IMR-90 (cell line): ENCODE measurements at regions not wholly inside any gene's neighbourhood (a gene's known extent, or its start where the extent isn't known, plus 50 kb on each side); places are given as distances from the start of the nearest gene placed in this dataset.

ENCODE experiments used
- ATAC-seq: fragments of 200-7000 bp; cut with Tn5 transposase; 2 replicates; pipeline ENCODE4 v1.9.1; 2020; ENCODE audit warnings: low read depth, mild to moderate bottlenecking, moderate library complexity
- BruUV-seq: library from RNA; stranded (reverse); fragments of 400-500 nt; replicated peaks from 2 replicates; lab custom pipeline; 2021; lab: Mats Ljungman, UMichigan
- CTCF ChIA-PET: fragments of 300-600 bp; formaldehyde crosslinking; extraction: SDS; loops from one replicate; lab custom pipeline; 2021; ENCODE audit warnings: antibody characterized with exemption; lab: Yijun Ruan, JAX
- POLR2A ChIA-PET: fragments of 300-600 bp; sonication (Branson Sonifier 250); formaldehyde crosslinking; loops from one replicate; lab custom pipeline; 2022; ENCODE audit warnings: antibody characterized with exemption; ENCODE audit not compliant: unreplicated experiment; lab: Charles Lee
- DNase-seq: peaks from one replicate; pipeline ENCODE4 v3.0.0; 2013
- H2AFZ ChIP-seq: replicated peaks from 2 replicates; pipeline ENCODE3; 2013; ENCODE audit warnings: low read length, mild to moderate bottlenecking; ENCODE audit not compliant: poor library complexity
- H2AK5ac ChIP-seq: 2 replicates; pipeline ENCODE4 v1.6.1; 2013; ENCODE audit warnings: low read depth, low read length, inconsistent platforms
- H2AK9ac ChIP-seq: replicated peaks from 2 replicates; pipeline ENCODE3; 2013; ENCODE audit warnings: mild to moderate bottlenecking, low read depth, low read length, moderate library complexity; ENCODE audit not compliant: poor library complexity
- H2BK120ac ChIP-seq: 2 replicates; pipeline ENCODE4 v1.6.1; 2013; ENCODE audit warnings: low read depth, low read length, inconsistent platforms
- H2BK15ac ChIP-seq: 3 replicates; pipeline ENCODE4 v1.6.1; 2013; ENCODE audit warnings: low read depth, low read length, inconsistent platforms
- H2BK20ac ChIP-seq: 2 replicates; pipeline ENCODE4 v1.6.1; 2013; ENCODE audit warnings: low read depth, mild to moderate bottlenecking, inconsistent platforms, low read length, moderate library complexity
- H2BK5ac ChIP-seq: 2 replicates; pipeline ENCODE4 v1.6.1; 2013; ENCODE audit warnings: mild to moderate bottlenecking, low read depth, low read length, inconsistent platforms; ENCODE audit not compliant: poor library complexity, severe bottlenecking
- H3K14ac ChIP-seq: replicated peaks from 2 replicates; pipeline ENCODE4 v1.6.1; 2013; ENCODE audit warnings: low read depth, low read length, inconsistent platforms
- H3K18ac ChIP-seq: 2 replicates; pipeline ENCODE4 v1.6.1; 2013; ENCODE audit warnings: low read depth, low read length, control low read depth
- H3K23ac ChIP-seq: 2 replicates; pipeline ENCODE4 v1.6.1; 2013; ENCODE audit warnings: low read depth, low read length, inconsistent platforms
- H3K27ac ChIP-seq: 2 replicates; pipeline ENCODE4 v1.5.1; 2013; ENCODE audit warnings: mild to moderate bottlenecking, control low read depth, low read length; ENCODE audit not compliant: insufficient read depth
- H3K27me3 ChIP-seq: 2 replicates; pipeline ENCODE4 v1.6.1; 2013; ENCODE audit warnings: low read length; ENCODE audit not compliant: control insufficient read depth, insufficient read depth
- H3K36me3 ChIP-seq: 2 replicates; pipeline ENCODE4 v1.6.1; 2013; ENCODE audit warnings: low read length, mixed read lengths; ENCODE audit not compliant: control insufficient read depth, insufficient read depth
- H3K4ac ChIP-seq: 2 replicates; pipeline ENCODE4 v1.6.1; 2013; ENCODE audit warnings: low read depth, low read length, inconsistent platforms
- H3K4me1 ChIP-seq: 2 replicates; pipeline ENCODE4 v1.6.1; 2013; ENCODE audit warnings: low read length, mixed read lengths; ENCODE audit not compliant: control insufficient read depth, insufficient read depth
- H3K4me2 ChIP-seq: 2 replicates; pipeline ENCODE4 v1.6.1; 2013; ENCODE audit warnings: low read depth, mild to moderate bottlenecking, control low read depth, low read length, moderate library complexity
- H3K4me3 ChIP-seq: 2 replicates; pipeline ENCODE4 v1.5.1; 2013; ENCODE audit warnings: low read depth, mild to moderate bottlenecking, control low read depth, low read length, moderate library complexity; ENCODE audit not compliant: insufficient read depth
- H3K56ac ChIP-seq: 2 replicates; pipeline ENCODE4 v1.6.1; 2013; ENCODE audit warnings: low read length, inconsistent platforms; ENCODE audit not compliant: insufficient read depth; ENCODE audit errors: extremely low read depth
- H3K79me1 ChIP-seq, 2 experiments: 2 replicates each; pipeline ENCODE4 v1.6.1; 2013; ENCODE audit warnings: low read length in 2 of 2, inconsistent platforms in 1 of 2, low read depth in 1 of 2
- H3K9ac ChIP-seq: 2 replicates; pipeline ENCODE4 v1.6.1; 2013; ENCODE audit warnings: low read depth, low read length, control low read depth
- H3K9me1 ChIP-seq: 2 replicates; pipeline ENCODE4 v1.6.1; 2013; ENCODE audit warnings: low read length, inconsistent platforms; ENCODE audit not compliant: insufficient read depth
- H3K9me3 ChIP-seq: 2 replicates; pipeline ENCODE4 v1.6.1; 2013; ENCODE audit warnings: low read length; ENCODE audit not compliant: control insufficient read depth, insufficient read depth
- H4K20me1 ChIP-seq: 2 replicates; pipeline ENCODE4 v1.6.1; 2013; ENCODE audit warnings: low read length, inconsistent platforms; ENCODE audit not compliant: insufficient read depth
- H4K5ac ChIP-seq: 2 replicates; pipeline ENCODE4 v1.6.1; 2013; ENCODE audit warnings: mild to moderate bottlenecking, low read depth, low read length, control low read depth
- H4K8ac ChIP-seq, 2 experiments: 2 replicates each; pipeline ENCODE4 v1.6.1; 2013; ENCODE audit warnings: low read depth in 2 of 2, low read length in 2 of 2, control low read depth in 1 of 2, inconsistent platforms in 1 of 2
- H4K91ac ChIP-seq: 2 replicates; pipeline ENCODE4 v1.6.1; 2013; ENCODE audit warnings: low read depth, low read length, inconsistent platforms; ENCODE audit not compliant: insufficient read depth
- BHLHE40 ChIP-seq: fragments of 150-350 bp; IDR thresholded peaks from 2 replicates; pipeline ENCODE4 v1.6.1; 2016; ENCODE audit warnings: mild to moderate bottlenecking, low read depth, low read length
- CEBPB ChIP-seq: IDR thresholded peaks from 2 replicates; pipeline ENCODE4 v1.6.1; 2012; ENCODE audit warnings: low read depth, low read length, improper control_type of control experiment
- CHD1 ChIP-seq: IDR thresholded peaks from 2 replicates; pipeline ENCODE4 v1.6.1; 2012; ENCODE audit warnings: low read depth, low read length, improper control_type of control experiment
- FOS ChIP-seq: fragments of 150-350 bp; IDR thresholded peaks from 2 replicates; pipeline ENCODE4 v1.6.1; 2016; ENCODE audit warnings: low read depth, low read length
- MAFK ChIP-seq: IDR thresholded peaks from 2 replicates; pipeline ENCODE4 v1.6.1; 2012; ENCODE audit warnings: low read depth, low read length, improper control_type of control experiment
- MAZ ChIP-seq: IDR thresholded peaks from 2 replicates; pipeline ENCODE4 v1.6.1; 2012; ENCODE audit warnings: low read depth, mild to moderate bottlenecking, low read length, improper control_type of control experiment, moderate library complexity, borderline replicate concordance
- MXI1 ChIP-seq: IDR thresholded peaks from 2 replicates; pipeline ENCODE4 v1.6.1; 2012; ENCODE audit warnings: low read depth, mild to moderate bottlenecking, low read length, moderate library complexity, borderline replicate concordance
- NFE2L2 ChIP-seq: fragments of 150-350 bp; IDR thresholded peaks from 2 replicates; pipeline ENCODE4 v1.6.1; 2016; ENCODE audit warnings: low read depth, mild to moderate bottlenecking, low read length
- POLR2A ChIP-seq: IDR thresholded peaks from 2 replicates; pipeline ENCODE4 v1.6.1; 2012; ENCODE audit warnings: mild to moderate bottlenecking, low read depth, low read length
- RAD21 ChIP-seq: IDR thresholded peaks from 2 replicates; pipeline ENCODE4 v1.6.1; 2012; ENCODE audit warnings: low read length, improper control_type of control experiment
- RCOR1 ChIP-seq: IDR thresholded peaks from 2 replicates; pipeline ENCODE4 v1.6.1; 2012; ENCODE audit warnings: mild to moderate bottlenecking, low read length, improper control_type of control experiment; ENCODE audit not compliant: insufficient replicate concordance
- RFX5 ChIP-seq: IDR thresholded peaks from 2 replicates; pipeline ENCODE4 v1.8.0; 2012; ENCODE audit warnings: low read depth, mild to moderate bottlenecking, low read length, moderate library complexity
- SMC3 ChIP-seq: fragments of 150-350 bp; IDR thresholded peaks from 2 replicates; pipeline ENCODE4 v1.6.1; 2016; ENCODE audit warnings: low read depth, mild to moderate bottlenecking, antibody characterized with exemption, low read length, moderate library complexity
- WGBS, 2 experiments: methylation state at CpG; one replicate each; pipeline versions ENCODE4 v1.1.5 to v1.1.7; 2013; ENCODE audit warnings: missing lambda C conversion rate in 2 of 2; ENCODE audit not compliant: insufficient read length in 1 of 2; ENCODE audit errors: extremely low coverage in 2 of 2; 5-methylcytosine and 5-hydroxymethylcytosine counted together
- dilution Hi-C: fragments of 300-500 bp; cut with HindIII; formaldehyde crosslinking; loops from one replicate; pipeline ENCODE4 v1.14.3; 2018; ENCODE audit warnings: low sequenced_read_pairs; ENCODE audit not compliant: unreplicated experiment
- in situ Hi-C: fragments of 300-500 bp; cut with MboI; formaldehyde crosslinking; loops from 3 replicates; pipeline ENCODE4 v1.14.3; 2019; ENCODE audit warnings: low sequenced_read_pairs, inconsistent platforms, mixed read lengths
- intact Hi-C: fragments of 100-400 bp; cut with micrococcal nuclease; formaldehyde crosslinking; loops from 2 replicates; pipeline ENCODE4 v1.10.0; 2022
- TF ChIP-seq, protein P1 (sequence below): fragments of 150-350 bp; IDR thresholded peaks from 2 replicates; pipeline ENCODE4 v1.6.1; 2017; ENCODE audit warnings: mild to moderate bottlenecking, antibody characterized with exemption, low read length, low read depth
- TF ChIP-seq, protein P2 (sequence below): conservative IDR thresholded peaks from 2 replicates; pipeline ENCODE4 v1.5.1; 2012; ENCODE audit warnings: mild to moderate bottlenecking, low read depth, low read length, improper control_type of control experiment
- TF ChIP-seq, protein P3 (sequence below): fragments of 150-350 bp; IDR thresholded peaks from 2 replicates; pipeline ENCODE4 v1.6.1; 2016; ENCODE audit warnings: low read depth, mild to moderate bottlenecking, low read length, moderate library complexity, borderline replicate concordance

DNA sequence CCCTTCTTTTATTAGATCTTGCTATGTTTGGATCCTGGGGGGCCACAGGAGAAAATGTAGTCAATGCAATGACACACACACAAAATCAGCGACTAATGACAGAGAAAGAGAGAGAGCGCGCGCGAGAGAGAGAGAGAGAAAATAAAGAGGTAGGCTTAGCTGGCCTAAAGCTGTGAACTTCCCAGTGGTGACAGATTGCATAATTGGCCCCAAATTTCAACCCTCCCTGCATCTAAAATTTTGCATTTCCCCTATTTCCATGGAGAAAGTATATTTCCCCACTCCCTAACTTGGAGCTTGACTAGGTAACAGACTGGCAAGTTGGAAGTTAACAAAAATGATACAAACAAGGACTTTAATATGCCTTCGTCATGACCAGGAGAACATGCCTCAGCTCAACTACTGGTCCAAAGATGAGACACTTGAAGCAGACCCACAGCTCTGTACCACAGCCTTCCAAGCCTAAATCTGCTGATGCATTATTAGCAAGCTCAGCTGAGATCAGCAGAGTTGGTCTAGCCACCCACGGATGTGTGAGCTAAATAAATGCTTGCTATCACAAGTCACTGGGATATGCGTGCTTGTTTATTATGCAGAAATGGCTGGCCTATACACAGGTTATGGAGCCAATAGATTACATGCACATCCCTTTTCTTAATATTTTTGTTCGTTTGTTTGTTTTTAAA is 118.1 kb upstream of the PRDM1 start:
- no peak overlapping the region for H3K27ac ChIP-seq
- DNase-seq (peak; percentile 69), ATAC-seq (peak; percentile 60; the same call in 1 of the 2 replicates)
- no peak overlapping the region for H2BK20ac ChIP-seq
- H3K27me3 ChIP-seq, result no peaks in the 10 kb centered on the region
- no peak overlapping the region for H3K56ac ChIP-seq
- no peak overlapping the region for H3K9ac ChIP-seq
- H3K4me2 ChIP-seq, result no peak overlapping the region
- H2AK9ac ChIP-seq, result no peak overlapping the region
- H2BK15ac ChIP-seq, result no peak overlapping the region
- no CpG with 5 or more reads among the region's 9 CpGs for WGBS, 2 experiments
- no peaks in the 10 kb centered on the region for H4K20me1 ChIP-seq
- in situ Hi-C loops, result no loop called here
- no peak overlapping the region for H3K4ac ChIP-seq
- H2AK5ac ChIP-seq, result no peak overlapping the region
- BruUV-seq, result no TSS peak
- intact Hi-C loops, result no loop called here
- H2AFZ ChIP-seq, result no peak overlapping the region
- no peak overlapping the region for H3K23ac ChIP-seq
- dilution Hi-C loops, result no loop called here
- no peak overlapping the region for H3K14ac ChIP-seq
- 0 out of 2 replicates have a peak, but pooled peaks cover 2% of the 10 kb centered on the region for H3K4me1 ChIP-seq
- no peak overlapping the region for H4K5ac ChIP-seq
- H4K8ac ChIP-seq, result no peak overlapping the region
- no peaks in the 10 kb centered on the region for H3K79me1 ChIP-seq
- H3K9me1 ChIP-seq, result no peaks in the 10 kb centered on the region
- H2BK120ac ChIP-seq, result no peak overlapping the region
- POLR2A ChIA-PET, result no interaction called here
- CTCF ChIA-PET, result interaction anchor here (0.5 kb wide), 1 partner anchor 475 kb away, joined by 3 read pairs; no protein-coding TSS in a partner anchor
- no peak overlapping the region for H2BK5ac ChIP-seq
- TF ChIP-seq MAZ (no peak), CEBPB (no peak), BHLHE40 (no peak), MAFK (peak; percentile 70), SMC3 (no peak), RFX5 (no peak), CHD1 (no peak), MXI1 (no peak), NFE2L2 (peak; percentile 64), RAD21 (no peak), FOS (no peak), RCOR1 (no peak), POLR2A (no peak)
- TF ChIP-seq, protein P1, sequence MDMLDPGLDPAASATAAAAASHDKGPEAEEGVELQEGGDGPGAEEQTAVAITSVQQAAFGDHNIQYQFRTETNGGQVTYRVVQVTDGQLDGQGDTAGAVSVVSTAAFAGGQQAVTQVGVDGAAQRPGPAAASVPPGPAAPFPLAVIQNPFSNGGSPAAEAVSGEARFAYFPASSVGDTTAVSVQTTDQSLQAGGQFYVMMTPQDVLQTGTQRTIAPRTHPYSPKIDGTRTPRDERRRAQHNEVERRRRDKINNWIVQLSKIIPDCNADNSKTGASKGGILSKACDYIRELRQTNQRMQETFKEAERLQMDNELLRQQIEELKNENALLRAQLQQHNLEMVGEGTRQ, result no peak
- TF ChIP-seq, protein P2, sequence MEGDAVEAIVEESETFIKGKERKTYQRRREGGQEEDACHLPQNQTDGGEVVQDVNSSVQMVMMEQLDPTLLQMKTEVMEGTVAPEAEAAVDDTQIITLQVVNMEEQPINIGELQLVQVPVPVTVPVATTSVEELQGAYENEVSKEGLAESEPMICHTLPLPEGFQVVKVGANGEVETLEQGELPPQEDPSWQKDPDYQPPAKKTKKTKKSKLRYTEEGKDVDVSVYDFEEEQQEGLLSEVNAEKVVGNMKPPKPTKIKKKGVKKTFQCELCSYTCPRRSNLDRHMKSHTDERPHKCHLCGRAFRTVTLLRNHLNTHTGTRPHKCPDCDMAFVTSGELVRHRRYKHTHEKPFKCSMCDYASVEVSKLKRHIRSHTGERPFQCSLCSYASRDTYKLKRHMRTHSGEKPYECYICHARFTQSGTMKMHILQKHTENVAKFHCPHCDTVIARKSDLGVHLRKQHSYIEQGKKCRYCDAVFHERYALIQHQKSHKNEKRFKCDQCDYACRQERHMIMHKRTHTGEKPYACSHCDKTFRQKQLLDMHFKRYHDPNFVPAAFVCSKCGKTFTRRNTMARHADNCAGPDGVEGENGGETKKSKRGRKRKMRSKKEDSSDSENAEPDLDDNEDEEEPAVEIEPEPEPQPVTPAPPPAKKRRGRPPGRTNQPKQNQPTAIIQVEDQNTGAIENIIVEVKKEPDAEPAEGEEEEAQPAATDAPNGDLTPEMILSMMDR, result no peak
- TF ChIP-seq, protein P3, sequence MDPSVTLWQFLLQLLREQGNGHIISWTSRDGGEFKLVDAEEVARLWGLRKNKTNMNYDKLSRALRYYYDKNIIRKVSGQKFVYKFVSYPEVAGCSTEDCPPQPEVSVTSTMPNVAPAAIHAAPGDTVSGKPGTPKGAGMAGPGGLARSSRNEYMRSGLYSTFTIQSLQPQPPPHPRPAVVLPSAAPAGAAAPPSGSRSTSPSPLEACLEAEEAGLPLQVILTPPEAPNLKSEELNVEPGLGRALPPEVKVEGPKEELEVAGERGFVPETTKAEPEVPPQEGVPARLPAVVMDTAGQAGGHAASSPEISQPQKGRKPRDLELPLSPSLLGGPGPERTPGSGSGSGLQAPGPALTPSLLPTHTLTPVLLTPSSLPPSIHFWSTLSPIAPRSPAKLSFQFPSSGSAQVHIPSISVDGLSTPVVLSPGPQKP, result no peak
- H3K18ac ChIP-seq, result peak overlapping the region; percentile 2; the same call in 1 of the 2 replicates
- no peaks in the 10 kb centered on the region for H3K36me3 ChIP-seq
- H3K4me3 ChIP-seq, result no peak overlapping the region
- H4K91ac ChIP-seq, result no peak overlapping the region
- H3K9me3 ChIP-seq, result peaks cover 2% of the 10 kb centered on the region
